WTC11 (cell line): ENCODE measurements at regions not wholly inside any gene's neighbourhood (a gene's known extent, or its start where the extent isn't known, plus 50 kb on each side); places are given as distances from the start of the nearest gene placed in this dataset.
"Not testable (repeated sequence)": the region's sequence is repeated elsewhere in the genome, so short reads cannot be mapped to it uniquely, and the experiment has no call there.

ENCODE experiments used
- ATAC-seq: fragments of 200-7000 bp; cut with Tn5 transposase; 2 replicates; pipeline ENCODE4 v1.10.0; 2021; ENCODE audit warnings: mild to moderate bottlenecking, moderate library complexity
- CTCF ChIA-PET: fragments of 300-600 bp; sonication (Branson Sonifier 250); formaldehyde crosslinking; loops from one replicate; lab custom pipeline; 2021; ENCODE audit warnings: antibody characterized with exemption; lab: Charles Lee
- POLR2A ChIA-PET: fragments of 350-600 bp; sonication (Branson Sonifier 250); formaldehyde crosslinking; loops from one replicate; lab custom pipeline; 2021; ENCODE audit warnings: antibody characterized with exemption; lab: Charles Lee
- DNase-seq: peaks from one replicate; pipeline ENCODE4 v3.0.0; 2021; ENCODE audit warnings: low spot score
- H3K27ac Mint-ChIP-seq: 2 replicates; pipeline ENCODE4 v1.8.0; 2021; ENCODE audit warnings: mixed read lengths
- H3K27me3 Mint-ChIP-seq: 2 replicates; pipeline ENCODE4 v1.8.0; 2021; ENCODE audit warnings: low read depth, mild to moderate bottlenecking, moderate library complexity, mixed read lengths
- H3K36me3 Mint-ChIP-seq: 2 replicates; pipeline ENCODE4 v1.8.0; 2021; ENCODE audit warnings: mixed read lengths
- H3K4me1 Mint-ChIP-seq: 2 replicates; pipeline ENCODE4 v1.8.0; 2022; ENCODE audit warnings: mixed read lengths
- H3K4me3 Mint-ChIP-seq: 2 replicates; pipeline ENCODE4 v1.8.0; 2021; ENCODE audit warnings: mild to moderate bottlenecking, moderate library complexity, mixed read lengths
- H3K9me3 Mint-ChIP-seq: 2 replicates; pipeline ENCODE4 v1.8.0; 2021; ENCODE audit warnings: mixed read lengths
- AR ChIP-seq: fragments of 250-450 bp; sonication (Bioruptor Pico); IDR thresholded peaks from 2 replicates; pipeline ENCODE4 v1.9.0; 2021; ENCODE audit warnings: mild to moderate bottlenecking
- FOXJ3 ChIP-seq: sonication (generic); formaldehyde crosslinking; IDR thresholded peaks from 2 replicates; pipeline ENCODE4 v1.9.0; 2021; ENCODE audit warnings: missing genetic modification reagents, mild to moderate bottlenecking, borderline replicate concordance
- GTF2I ChIP-seq: fragments of 250-450 bp; sonication (Bioruptor Pico); conservative IDR thresholded peaks from 2 replicates; pipeline ENCODE4 v1.4.0; 2021; ENCODE audit warnings: mild to moderate bottlenecking
- NFYB ChIP-seq: sonication (generic); formaldehyde crosslinking; conservative IDR thresholded peaks from 2 replicates; pipeline ENCODE4 v1.8.0; 2022; ENCODE audit warnings: low read depth, missing genetic modification reagents
- OVOL2 ChIP-seq: fragments of 250-450 bp; sonication (Bioruptor Pico); IDR thresholded peaks from 2 replicates; pipeline ENCODE4 v1.9.0; 2021; ENCODE audit warnings: mild to moderate bottlenecking, borderline replicate concordance
- PRDM15 ChIP-seq: sonication (generic); formaldehyde crosslinking; IDR thresholded peaks from 2 replicates; pipeline ENCODE4 v1.8.0; 2022; ENCODE audit warnings: missing genetic modification reagents
- PRRX2 ChIP-seq: fragments of 250-450 bp; sonication (Bioruptor Pico); IDR thresholded peaks from 2 replicates; pipeline ENCODE4 v1.8.0; 2021; ENCODE audit warnings: mild to moderate bottlenecking
- RELA ChIP-seq: sonication (generic); formaldehyde crosslinking; IDR thresholded peaks from 2 replicates; pipeline ENCODE4 v1.8.1; 2022; ENCODE audit warnings: missing genetic modification reagents, mild to moderate bottlenecking, borderline replicate concordance
- RORB ChIP-seq: fragments of 250-450 bp; sonication (Bioruptor Pico); IDR thresholded peaks from 2 replicates; pipeline ENCODE4 v1.9.0; 2021; ENCODE audit warnings: mild to moderate bottlenecking
- SMAD4 ChIP-seq: sonication (generic); formaldehyde crosslinking; IDR thresholded peaks from 2 replicates; pipeline ENCODE4 v1.8.0; 2022; ENCODE audit warnings: mild to moderate bottlenecking, missing genetic modification reagents
- ZNF512 ChIP-seq: sonication (generic); formaldehyde crosslinking; IDR thresholded peaks from 2 replicates; pipeline ENCODE4 v1.8.1; 2022; ENCODE audit warnings: missing genetic modification reagents, borderline replicate concordance
- TF ChIP-seq, protein P1 (sequence below): sonication (generic); formaldehyde crosslinking; IDR thresholded peaks from 2 replicates; pipeline ENCODE4 v1.8.1; 2023; ENCODE audit warnings: mild to moderate bottlenecking, missing genetic modification reagents, moderate library complexity
- TF ChIP-seq, protein P2 (sequence below): fragments of 250-450 bp; sonication (Bioruptor Pico); IDR thresholded peaks from 2 replicates; pipeline ENCODE4 v1.9.0; 2021; ENCODE audit warnings: moderate library complexity, mild to moderate bottlenecking, inconsistent platforms, borderline replicate concordance

DNA sequence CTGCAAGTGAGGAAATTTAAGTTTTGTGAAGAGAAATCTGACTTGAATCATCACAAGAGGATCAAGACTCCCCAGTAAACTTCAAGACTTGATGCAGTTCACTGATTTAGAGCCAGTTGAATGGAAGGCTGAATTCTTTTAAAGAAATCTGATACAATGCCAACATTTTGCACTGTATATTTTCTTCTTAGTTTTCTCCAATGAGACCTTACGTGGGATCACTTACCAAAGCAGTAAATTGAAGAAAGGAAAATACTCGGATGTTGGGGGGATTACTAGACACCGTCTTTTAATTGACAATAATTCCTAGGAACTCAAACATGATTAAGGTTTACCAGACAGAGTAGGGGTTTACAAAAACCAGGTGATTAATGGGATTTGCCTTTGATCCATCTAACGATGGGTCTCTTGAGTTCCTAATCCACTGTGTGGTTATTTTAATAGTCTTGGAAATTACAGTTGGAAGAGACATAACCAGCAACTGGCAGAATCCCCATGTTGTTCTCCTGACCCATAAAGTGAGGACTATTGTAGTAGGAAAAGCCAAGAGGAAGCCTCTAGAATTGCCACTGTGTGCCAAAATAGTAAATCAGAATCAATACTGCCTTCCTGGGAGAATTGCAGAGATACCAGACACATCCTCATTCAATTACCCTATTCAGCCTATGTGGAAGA lies 354.5 kb downstream of the PID1 start:
- no peak for ATAC-seq
- H3K4me3 Mint-ChIP-seq, result no peak overlapping the region
- ChIA-PET CTCF (no interaction called here), POLR2A (no interaction called here)
- DNase-seq, result no peak
- H3K27ac Mint-ChIP-seq, result no peak overlapping the region
- no peaks in the 10 kb centered on the region for H3K4me1 Mint-ChIP-seq
- H3K27me3 Mint-ChIP-seq, result no peaks in the 10 kb centered on the region
- H3K9me3 Mint-ChIP-seq, result no peaks in the 10 kb centered on the region; the same call in 1 of the 2 replicates
- TF ChIP-seq, protein P1, sequence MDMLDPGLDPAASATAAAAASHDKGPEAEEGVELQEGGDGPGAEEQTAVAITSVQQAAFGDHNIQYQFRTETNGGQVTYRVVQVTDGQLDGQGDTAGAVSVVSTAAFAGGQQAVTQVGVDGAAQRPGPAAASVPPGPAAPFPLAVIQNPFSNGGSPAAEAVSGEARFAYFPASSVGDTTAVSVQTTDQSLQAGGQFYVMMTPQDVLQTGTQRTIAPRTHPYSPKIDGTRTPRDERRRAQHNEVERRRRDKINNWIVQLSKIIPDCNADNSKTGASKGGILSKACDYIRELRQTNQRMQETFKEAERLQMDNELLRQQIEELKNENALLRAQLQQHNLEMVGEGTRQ (CRISPR knock-in tag), result no peak
- no peaks in the 10 kb centered on the region for H3K36me3 Mint-ChIP-seq

DNA sequence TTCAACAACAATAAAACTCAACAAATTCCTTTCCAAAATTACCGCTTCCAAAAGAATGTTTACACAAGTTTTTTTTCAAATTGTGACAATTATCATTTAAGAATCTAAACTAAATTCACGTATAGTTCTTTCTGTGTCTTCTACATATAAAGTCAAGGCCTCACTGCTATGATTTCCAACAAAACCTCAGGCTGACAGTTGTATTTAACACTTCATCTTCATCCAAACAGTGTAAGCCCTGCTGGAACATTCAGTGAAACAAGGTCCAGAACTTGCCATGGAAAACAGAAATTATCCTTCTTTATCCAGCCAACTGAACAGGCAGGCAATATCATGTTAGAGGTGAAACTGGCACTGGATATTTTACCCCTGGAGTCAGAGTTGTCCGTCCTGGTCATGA lies 357.9 kb downstream of the PID1 start:
- TF ChIP-seq ZNF512 (CRISPR knock-in tag), result no peak
- CTCF ChIA-PET, result no interaction called here

DNA sequence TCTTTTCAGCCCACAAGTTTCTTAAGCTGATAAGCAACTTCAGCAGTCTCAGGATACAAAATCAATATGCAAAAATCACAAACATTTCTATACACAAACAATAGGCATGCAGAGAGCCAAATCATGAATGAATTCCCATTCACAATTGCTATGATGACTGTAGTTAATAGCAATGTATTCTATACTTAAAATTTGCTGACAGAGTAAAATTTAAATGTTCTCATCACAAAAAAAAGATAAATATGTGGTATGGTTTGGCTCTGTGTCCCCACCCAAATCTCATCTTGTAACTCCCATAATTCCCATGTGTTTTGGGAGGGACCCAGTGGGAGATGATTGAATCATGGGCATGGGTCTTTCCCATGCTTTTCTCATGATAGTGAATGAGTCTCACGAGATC lies 360.2 kb downstream of the PID1 start:
- POLR2A ChIA-PET, H3K9me3 Mint-ChIP-seq, H3K4me1 Mint-ChIP-seq, ATAC-seq, H3K4me3 Mint-ChIP-seq, H3K27ac Mint-ChIP-seq, DNase-seq, H3K36me3 Mint-ChIP-seq, H3K27me3 Mint-ChIP-seq, CTCF ChIA-PET: not testable (repeated sequence)

More for the DNA sequence above, 357.9 kb downstream of the PID1 start:
- H3K4me3 Mint-ChIP-seq, result no peak overlapping the region
- H3K27me3 Mint-ChIP-seq, result no peaks in the 10 kb centered on the region
- no peaks in the 10 kb centered on the region for H3K4me1 Mint-ChIP-seq
- no peaks in the 10 kb centered on the region for H3K9me3 Mint-ChIP-seq
- no peak for DNase-seq
- no peak for ATAC-seq
- H3K36me3 Mint-ChIP-seq, result no peaks in the 10 kb centered on the region
- POLR2A ChIA-PET, result no interaction called here
- no peak overlapping the region for H3K27ac Mint-ChIP-seq

DNA sequence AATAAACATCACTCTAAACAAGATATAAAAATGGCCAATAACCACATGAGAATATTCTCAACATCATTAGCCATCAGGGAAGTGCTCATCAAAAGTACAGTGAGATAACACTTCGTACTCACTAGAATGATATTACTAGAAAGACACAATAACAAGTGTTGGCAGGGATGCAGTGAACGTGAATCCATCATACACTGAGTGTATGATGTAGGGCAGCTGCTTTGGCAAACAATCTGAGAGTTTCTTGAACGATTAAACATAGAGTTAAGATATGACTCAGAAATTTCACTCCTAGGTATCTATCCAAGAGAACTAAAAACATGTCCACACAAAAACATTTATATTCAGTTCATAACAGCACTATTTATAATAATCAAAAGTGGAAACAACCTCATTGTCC lies 368.9 kb downstream of the PID1 start:
- Mint-ChIP-seq H3K27me3 (no peaks in the 10 kb centered on the region), H3K36me3 (no peaks in the 10 kb centered on the region), H3K4me1 (no peaks in the 10 kb centered on the region), H3K27ac (no peak overlapping the region), H3K9me3 (no peaks in the 10 kb centered on the region), H3K4me3 (no peak overlapping the region)
- no peak for ATAC-seq
- CTCF ChIA-PET, result no interaction called here
- no peak for TF ChIP-seq OVOL2
- TF ChIP-seq NFYB (CRISPR knock-in tag), result no peak
- no peak for TF ChIP-seq RORB (CRISPR knock-in tag)
- no peak for TF ChIP-seq FOXJ3 (CRISPR knock-in tag)
- TF ChIP-seq GTF2I (CRISPR knock-in tag), result no peak
- TF ChIP-seq AR (CRISPR knock-in tag), result no peak
- POLR2A ChIA-PET, result no interaction called here
- DNase-seq, result no peak

GRCh38 chr2:228901531-228901930 lies 369.6 kb downstream of the PID1 start:
- no peak for TF ChIP-seq SMAD4
- no peak for TF ChIP-seq RELA (CRISPR knock-in tag)
- TF ChIP-seq, protein P2, sequence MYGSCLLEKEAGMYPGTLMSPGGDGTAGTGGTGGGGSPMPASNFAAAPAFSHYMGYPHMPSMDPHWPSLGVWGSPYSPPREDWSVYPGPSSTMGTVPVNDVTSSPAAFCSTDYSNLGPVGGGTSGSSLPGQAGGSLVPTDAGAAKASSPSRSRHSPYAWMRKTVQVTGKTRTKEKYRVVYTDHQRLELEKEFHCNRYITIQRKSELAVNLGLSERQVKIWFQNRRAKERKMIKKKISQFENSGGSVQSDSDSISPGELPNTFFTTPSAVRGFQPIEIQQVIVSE (CRISPR knock-in tag), result no peak
- TF ChIP-seq PRDM15 (CRISPR knock-in tag), result no peak
- no peak for TF ChIP-seq FOXJ3 (CRISPR knock-in tag)
- TF ChIP-seq PRRX2 (CRISPR knock-in tag), result no peak
- POLR2A ChIA-PET, result no interaction called here
- Mint-ChIP-seq H3K4me1 (no peaks in the 10 kb centered on the region), H3K4me3 (no peak overlapping the region), H3K36me3 (no peaks in the 10 kb centered on the region), H3K27ac (no peak overlapping the region), H3K9me3 (no peaks in the 10 kb centered on the region), H3K27me3 (no peaks in the 10 kb centered on the region)
- no peak for DNase-seq
- CTCF ChIA-PET, result no interaction called here
- no peak for ATAC-seq
